NOMO-1 treated with DMSO at 0.1 percent for 48 hours (cell line): ENCODE measurements at regions not wholly inside any gene's neighbourhood (a gene's known extent, or its start where the extent isn't known, plus 50 kb on each side); places are given as distances from the start of the nearest gene placed in this dataset.
"Not testable (repeated sequence)": the region's sequence is repeated elsewhere in the genome, so short reads cannot be mapped to it uniquely, and the experiment has no call there.

Experiments used
- DNase-seq: peaks from one replicate; lab custom pipeline; 2025; ENCODE audit not compliant: unreplicated experiment; lab: John Stamatoyannopoulos, UW

GRCh38 chr9:113739605-113740507, 136.3 kb upstream of the ZNF618 start:
- not testable (repeated sequence) for DNase-seq

DNA sequence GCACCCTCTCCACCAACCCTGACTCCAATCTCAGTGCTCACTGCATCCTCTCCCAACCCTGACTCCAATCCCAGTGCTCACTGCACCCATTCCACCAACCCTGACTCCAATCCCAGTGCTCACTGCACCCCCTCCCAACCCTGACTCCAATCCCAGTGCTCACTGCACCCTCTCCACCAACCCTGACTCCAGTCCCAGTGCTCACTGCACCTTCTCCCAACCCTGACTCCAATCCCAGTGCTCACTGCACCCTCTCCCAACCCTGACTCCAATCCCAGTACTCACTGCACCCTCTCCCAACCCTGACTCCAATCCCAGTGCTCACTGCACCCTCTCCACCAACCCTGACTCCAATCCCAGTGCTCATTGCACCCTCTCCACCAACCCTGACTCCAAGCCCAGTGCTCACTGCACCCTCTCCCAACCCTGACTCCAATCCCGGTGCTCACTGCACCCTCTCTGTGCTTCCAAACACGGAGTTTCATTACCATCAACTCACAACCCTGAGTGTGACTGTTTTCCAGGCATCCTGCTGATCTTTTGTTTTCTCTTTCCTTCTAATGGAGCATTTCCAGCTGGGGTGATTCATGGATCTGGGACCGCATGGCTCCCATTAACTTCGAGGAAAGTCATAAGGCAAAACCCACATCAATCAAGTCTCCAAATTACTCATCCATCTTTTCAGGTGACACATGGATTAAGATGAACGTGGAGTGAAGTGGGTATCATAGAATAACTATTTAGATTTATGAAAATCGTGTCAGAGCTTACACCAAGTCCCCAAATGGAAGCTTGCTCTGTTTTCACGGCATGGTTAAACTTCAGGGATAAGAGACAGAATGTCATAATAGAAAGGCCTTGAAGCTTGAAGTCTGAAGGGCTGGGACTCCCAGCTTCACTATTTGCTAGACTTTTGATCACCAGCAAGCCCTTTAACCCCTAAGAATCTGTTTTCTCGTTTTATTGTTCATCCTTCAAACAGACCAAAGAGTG, 135.3 kb upstream of the ZNF618 start:
- not testable (repeated sequence) for DNase-seq

DNA sequence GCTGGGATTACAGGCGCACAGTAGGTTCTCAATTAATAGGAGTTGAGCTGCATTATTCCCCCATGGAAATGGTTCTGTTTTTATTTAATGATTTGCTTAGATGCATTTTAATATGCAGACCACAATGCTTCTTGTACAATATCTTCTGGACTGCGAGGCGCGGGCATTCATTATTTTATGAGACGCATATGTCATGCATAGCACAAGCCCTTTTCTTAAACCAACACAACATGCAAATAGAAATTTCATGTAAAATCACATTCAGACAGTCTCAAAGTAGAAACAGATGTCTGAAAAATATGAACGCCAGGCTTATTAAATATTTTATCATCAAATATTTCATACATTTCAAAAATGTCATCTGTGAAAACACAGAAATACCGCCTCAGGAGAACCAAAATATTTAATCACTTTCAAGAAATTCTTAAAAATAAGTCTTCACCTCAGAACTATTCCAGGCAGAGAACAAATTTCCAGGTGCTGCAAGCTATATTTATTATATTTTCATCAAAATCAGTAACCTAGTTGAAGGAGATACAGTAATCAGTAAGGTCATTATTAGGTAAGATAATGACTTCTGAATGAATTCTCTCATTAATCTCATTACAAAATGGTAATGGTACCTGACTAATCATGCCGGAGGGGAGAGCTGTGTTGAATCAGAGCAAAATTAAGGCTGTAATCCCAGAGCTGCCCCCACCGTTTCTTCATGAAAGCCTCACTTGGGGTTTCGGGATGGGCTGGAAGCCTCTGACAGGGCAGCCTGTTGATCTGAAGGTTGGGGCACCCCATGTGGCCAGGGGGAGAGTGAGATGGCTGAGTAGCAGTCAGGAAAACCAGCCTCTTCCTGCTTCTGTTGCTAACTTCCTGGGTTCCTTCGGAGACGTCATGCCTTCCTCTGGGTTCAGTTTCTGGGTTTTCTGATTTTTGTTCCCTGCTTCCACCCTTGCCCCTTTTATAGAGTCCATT, 133.9 kb upstream of the ZNF618 start:
- no peak for DNase-seq

GRCh38 chr9:113742878-113743277, 133.2 kb upstream of the ZNF618 start:
- no peak for DNase-seq

DNA sequence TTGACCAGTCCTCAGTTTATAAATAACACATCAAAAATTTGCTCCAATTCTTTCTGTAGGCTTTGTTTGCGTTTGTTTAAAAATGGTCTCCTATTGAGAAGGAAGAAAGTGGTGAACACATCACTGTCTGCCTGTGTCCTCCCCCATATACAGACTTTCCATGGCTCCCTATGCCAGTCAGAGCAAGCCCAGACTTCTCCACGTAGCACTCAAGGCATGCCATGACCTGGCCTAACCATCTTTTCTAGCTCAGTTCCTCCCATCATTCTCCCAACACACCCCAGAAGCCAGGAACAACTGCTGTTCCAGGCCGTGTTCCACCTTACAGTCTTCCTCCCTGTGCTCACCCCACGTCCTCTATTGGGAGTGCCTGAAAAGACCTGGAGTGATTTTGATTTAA, 129.6 kb upstream of the ZNF618 start:
- no peak for DNase-seq

- DNase-seq = no peak
These were observed 128.0 kb upstream of the ZNF618 start for GRCh38 chr9:113748135-113748534.

- no peak for DNase-seq
These were observed 122.5 kb upstream of the ZNF618 start for GRCh38 chr9:113753398-113754119.

DNA sequence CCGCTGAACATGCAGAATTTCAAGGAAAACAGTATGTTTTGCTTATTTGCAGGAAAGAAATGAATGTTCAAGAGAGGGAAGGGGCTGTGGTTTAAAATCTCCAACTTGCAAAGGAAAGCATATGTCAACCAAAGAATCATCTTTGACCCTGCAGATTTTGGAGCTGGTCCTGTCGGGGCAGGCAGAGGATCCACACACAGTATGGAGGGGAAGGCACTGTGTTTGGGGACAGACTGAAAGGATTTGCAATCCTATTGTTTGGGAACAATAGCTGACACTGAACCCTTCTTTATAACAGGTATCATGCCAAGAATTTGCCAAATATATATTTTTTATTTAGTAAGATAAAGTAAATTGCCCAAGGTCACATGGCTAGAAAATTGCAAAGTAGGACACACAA, 121.4 kb upstream of the ZNF618 start:
- DNase-seq = no peak

DNA sequence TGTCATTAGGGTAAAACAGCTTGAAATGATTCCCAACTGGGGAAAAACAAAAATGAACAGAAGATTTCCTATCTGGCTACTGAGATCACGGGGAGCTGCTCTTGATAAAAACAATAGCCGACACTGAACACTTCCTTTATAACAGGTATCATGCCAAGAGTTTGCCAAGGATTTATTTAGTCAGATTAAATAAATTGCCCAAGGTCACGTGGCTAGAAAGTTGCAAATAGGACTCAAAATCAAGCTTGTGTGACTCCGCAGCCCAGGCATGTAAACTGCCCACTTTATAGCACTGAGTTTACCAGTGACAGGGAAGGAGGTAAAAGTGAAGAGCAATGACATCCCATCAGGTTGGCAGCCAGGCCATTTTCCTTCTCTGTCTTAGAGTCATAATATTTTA, 120.7 kb upstream of the ZNF618 start:
- no peak for DNase-seq

- peak; percentile 78 for DNase-seq
These were observed 119.5 kb upstream of the ZNF618 start for GRCh38 chr9:113756476-113757192.

DNA sequence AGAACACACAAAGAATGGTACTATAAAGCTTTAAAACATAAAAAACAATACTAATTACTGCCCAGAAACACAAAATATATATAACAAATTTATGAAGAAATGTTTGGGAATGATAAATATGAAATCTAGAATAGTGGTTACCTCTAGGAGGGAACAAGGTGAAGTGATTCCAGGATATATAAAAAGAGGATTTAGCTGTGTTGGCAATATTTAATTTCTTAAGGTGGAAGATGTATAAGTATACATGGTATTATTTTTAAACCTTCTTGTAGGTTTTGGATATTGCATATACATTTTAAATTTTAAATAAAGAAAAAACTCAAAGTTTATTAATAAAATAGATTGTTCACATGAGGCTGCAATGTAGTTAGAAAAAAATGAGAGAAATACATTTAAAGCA, 112.7 kb upstream of the ZNF618 start:
- no peak for DNase-seq

GRCh38 chr9:113764572-113764971, 111.5 kb upstream of the ZNF618 start:
- no peak for DNase-seq

DNA sequence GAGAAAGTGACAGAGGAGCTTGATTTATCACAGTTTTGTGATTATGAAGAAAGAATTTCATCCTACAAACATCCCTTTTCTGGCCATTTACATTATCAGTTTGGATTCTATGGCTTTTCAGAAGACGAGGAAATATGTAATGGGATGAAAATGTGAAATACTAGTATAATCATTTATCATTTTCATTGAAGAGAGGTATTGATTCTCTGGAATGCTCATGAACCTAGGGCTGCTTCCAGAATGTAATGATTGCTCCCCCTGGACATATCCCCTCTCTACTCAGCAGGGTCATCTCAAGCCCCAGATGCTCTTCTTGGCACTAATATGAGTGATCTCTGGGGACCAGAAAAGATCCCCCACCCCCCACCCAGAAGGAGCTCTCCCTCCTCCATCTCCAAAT, 106.7 kb upstream of the ZNF618 start:
- no peak for DNase-seq

DNA sequence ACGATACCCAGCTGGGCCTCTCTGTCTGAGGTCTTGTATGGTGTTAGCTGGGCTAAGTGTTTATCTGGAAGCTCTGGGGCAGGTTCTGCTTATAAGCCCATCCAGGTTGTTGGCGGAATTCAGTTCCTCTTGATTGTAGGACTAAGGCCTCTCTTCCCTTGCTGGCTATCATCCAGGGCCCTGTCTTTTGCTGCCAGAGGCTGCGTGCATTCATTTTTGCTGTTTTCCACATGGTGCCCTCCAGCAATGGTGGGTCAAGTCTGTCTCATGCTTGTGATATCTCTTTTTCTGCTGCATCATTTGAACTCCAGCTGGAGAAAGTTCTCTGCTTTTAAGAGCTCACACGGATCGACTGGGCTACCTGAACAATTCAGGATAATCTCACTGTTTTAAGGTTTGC, 105.7 kb upstream of the ZNF618 start:
- DNase-seq = no peak

GRCh38 chr9:113771199-113771598, 104.9 kb upstream of the ZNF618 start:
- DNase-seq = no peak

- DNase-seq = no peak
These were observed 103.8 kb upstream of the ZNF618 start for GRCh38 chr9:113772121-113772810.

GRCh38 chr9:113774963-113775362, 101.1 kb upstream of the ZNF618 start:
- no peak for DNase-seq

DNA sequence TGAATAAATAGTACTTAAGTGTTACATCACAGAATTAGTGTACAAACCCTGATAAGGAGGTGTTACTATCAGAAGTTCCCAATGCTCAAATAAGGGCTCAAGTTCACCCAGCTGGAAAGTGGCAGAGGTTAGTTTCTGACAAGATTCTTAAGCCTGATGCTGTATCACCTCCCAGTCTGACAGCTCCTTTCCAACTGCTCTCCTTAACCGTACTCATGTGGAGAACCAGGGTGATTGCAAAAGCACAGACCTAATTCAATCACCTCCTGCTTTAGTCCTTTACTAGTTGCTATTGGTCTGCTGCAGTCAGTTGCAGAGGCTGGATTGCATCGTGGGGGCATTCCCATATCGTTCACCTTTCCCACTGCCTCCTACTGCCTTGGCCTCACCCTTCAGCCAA, 100.4 kb upstream of the ZNF618 start:
- DNase-seq = no peak

GRCh38 chr9:113776194-113776593, 99.9 kb upstream of the ZNF618 start:
- no peak for DNase-seq
